ENCODE measurements at regions not wholly inside any gene's neighbourhood (a gene's known extent, or its start where the extent isn't known, plus 50 kb on each side); places are given as distances from the start of the nearest gene placed in this dataset.
A peak's percentile ranks its signal among the peaks of the same experiment; 100 is the strongest.
"Not testable (repeated sequence)": the region's sequence is repeated elsewhere in the genome, so short reads cannot be mapped to it uniquely, and the experiment has no call there.

- not testable (repeated sequence) for DNase-seq, ATAC-seq
Measured at GRCh38 chr16:21363550-21364223, 85.6 kb upstream of the CRYM start.

GRCh38 chr16:21361612-21362227 lies 83.6 kb upstream of the CRYM start:
- not testable (repeated sequence) for DNase-seq, ATAC-seq

- not testable (repeated sequence) for ATAC-seq, DNase-seq
Measured at GRCh38 chr16:21361045-21361444, 83.0 kb upstream of the CRYM start.

- ATAC-seq, DNase-seq: not testable (repeated sequence)
Measured at GRCh38 chr16:21359513-21359912, 81.4 kb upstream of the CRYM start.

GRCh38 chr16:21358261-21358795 lies 80.2 kb upstream of the CRYM start:
- DNase-seq = not testable (repeated sequence)
- ATAC-seq = peak; percentile 15

GRCh38 chr16:21356308-21356707 lies 78.2 kb upstream of the CRYM start:
- ATAC-seq = not testable (repeated sequence)

GRCh38 chr16:21351433-21351832 lies 73.3 kb upstream of the CRYM start:
- not testable (repeated sequence) for DNase-seq, ATAC-seq

More at GRCh38 chr16:21356308-21356707, 78.2 kb upstream of the CRYM start:
- not testable (repeated sequence) for DNase-seq

- not testable (repeated sequence) for ATAC-seq, DNase-seq
Measured at GRCh38 chr16:21350851-21351250, 72.8 kb upstream of the CRYM start.

- not testable (repeated sequence) for DNase-seq
Measured at GRCh38 chr16:21349336-21349735, 71.2 kb upstream of the CRYM start.

GRCh38 chr16:21348815-21349214 lies 70.7 kb upstream of the CRYM start:
- ATAC-seq = not testable (repeated sequence)

More at GRCh38 chr16:21349336-21349735, 71.2 kb upstream of the CRYM start:
- ATAC-seq = not testable (repeated sequence)

GRCh38 chr16:21347538-21347937 lies 69.4 kb upstream of the CRYM start:
- ATAC-seq = not testable (repeated sequence)

More at GRCh38 chr16:21348815-21349214, 70.7 kb upstream of the CRYM start:
- DNase-seq = not testable (repeated sequence)

GRCh38 chr16:21346756-21347491 lies 68.8 kb upstream of the CRYM start:
- not testable (repeated sequence) for ATAC-seq, DNase-seq

More at GRCh38 chr16:21347538-21347937, 69.4 kb upstream of the CRYM start:
- not testable (repeated sequence) for DNase-seq

GRCh38 chr16:21344361-21344912 lies 66.3 kb upstream of the CRYM start:
- ATAC-seq, DNase-seq: not testable (repeated sequence)

GRCh38 chr16:21341101-21341500 lies 63.0 kb upstream of the CRYM start:
- ATAC-seq (no peak), DNase-seq (no peak)

GRCh38 chr16:21339941-21340340 lies 61.9 kb upstream of the CRYM start:
- ATAC-seq (no peak), DNase-seq (no peak)

GRCh38 chr16:21339269-21339641 lies 61.2 kb upstream of the CRYM start:
- DNase-seq (no peak), ATAC-seq (no peak)

- no peak for DNase-seq
- peak; percentile 81 for ATAC-seq
Measured at GRCh38 chr16:21338537-21339268, 60.6 kb upstream of the CRYM start.

- DNase-seq (no peak), ATAC-seq (no peak)
Measured at GRCh38 chr16:21336231-21336630, 58.1 kb upstream of the CRYM start.

GRCh38 chr16:21334188-21335146 lies 56.4 kb upstream of the CRYM start:
- not testable (repeated sequence) for DNase-seq

GRCh38 chr16:21333683-21334082 lies 55.6 kb upstream of the CRYM start:
- ATAC-seq = not testable (repeated sequence)

More at GRCh38 chr16:21334188-21335146, 56.4 kb upstream of the CRYM start:
- ATAC-seq = not testable (repeated sequence)

More at GRCh38 chr16:21333683-21334082, 55.6 kb upstream of the CRYM start:
- DNase-seq = not testable (repeated sequence)
